NCI-H1105 (cell line): ENCODE measurements at regions not wholly inside any gene's neighbourhood (a gene's known extent, or its start where the extent isn't known, plus 50 kb on each side); places are given as distances from the start of the nearest gene placed in this dataset.

Experiments used
- DNase-seq: peaks from one replicate; lab custom pipeline; 2025; lab: John Stamatoyannopoulos, UW

DNA sequence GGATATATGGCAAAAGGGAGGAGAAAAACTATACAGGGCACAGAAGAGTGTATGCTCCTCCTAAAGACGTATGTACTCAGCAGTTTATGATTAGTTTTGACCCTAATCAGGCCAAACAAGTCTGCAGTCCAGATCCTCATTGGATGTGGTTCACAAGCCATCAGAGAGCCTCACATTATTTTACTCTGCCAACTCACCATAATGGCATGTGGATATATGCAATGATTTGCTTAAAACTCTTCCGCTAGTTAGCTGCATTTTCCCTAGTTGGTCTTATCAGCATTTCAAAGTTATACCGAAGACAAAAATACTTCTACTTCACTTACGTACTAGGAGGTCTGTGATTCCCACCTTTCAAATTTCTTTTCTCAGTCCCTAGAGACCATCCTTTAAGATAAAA is 198.4 kb downstream of the CMPK2 start:
- no peak for DNase-seq

DNA sequence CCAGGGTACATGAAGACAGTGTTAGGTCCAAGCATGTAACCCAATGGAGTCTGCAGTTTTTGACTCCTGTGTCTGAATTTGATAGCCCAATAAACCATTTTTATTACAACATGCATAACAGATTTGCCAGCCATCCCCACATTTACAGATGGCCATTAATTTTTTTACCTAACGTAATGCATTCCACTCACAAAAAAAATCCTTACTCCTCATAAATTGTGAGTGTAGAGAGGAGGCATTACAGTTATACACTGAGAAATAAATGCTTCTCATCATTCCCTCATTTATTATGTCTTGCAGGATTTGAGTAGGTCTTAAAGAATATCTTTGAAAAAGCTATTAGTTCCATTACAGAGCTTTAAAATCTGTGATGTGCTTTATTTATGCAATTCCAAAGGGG is 193.8 kb downstream of the CMPK2 start:
- DNase-seq = no peak

GRCh38 chr2:6674381-6674780 is 191.3 kb downstream of the CMPK2 start:
- no peak for DNase-seq

GRCh38 chr2:6675791-6676190 is 189.9 kb downstream of the CMPK2 start:
- no peak for DNase-seq

GRCh38 chr2:6676241-6676640 is 189.5 kb downstream of the CMPK2 start:
- DNase-seq = no peak

GRCh38 chr2:6676776-6677175 is 188.9 kb downstream of the CMPK2 start:
- no peak for DNase-seq

DNA sequence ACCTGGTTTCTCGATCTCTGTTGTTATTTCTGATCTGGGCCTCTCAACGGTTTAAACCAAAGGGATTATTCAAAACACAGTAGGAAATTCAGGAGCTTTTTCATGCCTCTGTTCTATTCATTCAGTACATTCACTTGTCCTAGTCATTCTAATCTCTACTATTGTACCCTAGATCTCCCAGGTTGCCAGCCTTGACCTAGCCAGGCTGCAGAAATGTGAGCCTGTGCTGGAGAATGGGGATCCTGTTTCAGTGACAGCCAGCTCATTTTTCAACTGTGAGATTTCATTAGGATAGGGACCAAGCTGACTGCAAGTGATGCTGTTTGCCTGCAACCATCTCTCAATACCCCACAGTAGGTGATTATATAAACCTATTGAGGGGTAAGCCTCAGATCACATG is 186.2 kb downstream of the CMPK2 start:
- no peak for DNase-seq

- no peak for DNase-seq
Measured at GRCh38 chr2:6683516-6683915, 182.2 kb downstream of the CMPK2 start.

GRCh38 chr2:6685447-6685846 is 180.3 kb downstream of the CMPK2 start:
- DNase-seq = no peak

GRCh38 chr2:6692056-6692455 is 173.7 kb downstream of the CMPK2 start:
- DNase-seq = no peak

DNA sequence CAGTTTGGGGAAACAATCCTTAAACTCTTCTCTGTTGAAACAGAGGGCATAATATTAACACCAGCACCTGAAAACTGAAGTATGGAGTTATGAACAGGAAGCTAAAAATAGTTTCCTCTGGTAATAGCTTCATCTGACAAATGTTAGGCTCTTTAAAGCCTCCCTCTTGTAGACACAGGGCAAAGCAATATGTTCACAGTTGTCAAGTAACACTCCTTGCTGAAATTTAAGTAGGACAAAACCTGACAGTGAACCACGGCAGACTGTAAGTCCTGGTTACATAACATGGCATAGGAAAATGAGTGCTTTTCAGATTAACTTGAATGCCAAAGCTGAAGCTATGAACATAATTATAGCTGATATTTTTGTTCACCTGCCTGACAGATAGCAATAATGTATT is 172.9 kb downstream of the CMPK2 start:
- DNase-seq = no peak

- no peak for DNase-seq
Measured at GRCh38 chr2:6694555-6694954, 171.2 kb downstream of the CMPK2 start.

DNA sequence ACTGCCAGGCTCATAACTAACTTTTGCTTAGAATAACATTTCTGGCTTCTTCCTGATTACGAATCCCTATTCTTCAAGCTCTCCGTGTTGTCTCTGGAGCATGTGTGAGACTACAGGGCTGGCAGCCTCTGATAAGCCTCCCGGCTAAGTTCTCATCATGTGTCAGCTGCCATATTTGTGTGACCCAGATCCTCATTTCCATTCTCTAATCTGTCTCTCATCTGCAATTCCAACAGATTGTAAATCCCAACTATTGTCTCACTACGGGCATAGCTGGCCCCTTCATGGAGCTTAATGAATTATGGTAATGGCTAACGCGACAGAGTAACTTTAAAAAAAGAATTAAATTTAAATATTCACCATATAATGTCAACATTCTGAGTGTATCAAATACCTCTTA is 165.4 kb downstream of the CMPK2 start:
- no peak for DNase-seq

DNA sequence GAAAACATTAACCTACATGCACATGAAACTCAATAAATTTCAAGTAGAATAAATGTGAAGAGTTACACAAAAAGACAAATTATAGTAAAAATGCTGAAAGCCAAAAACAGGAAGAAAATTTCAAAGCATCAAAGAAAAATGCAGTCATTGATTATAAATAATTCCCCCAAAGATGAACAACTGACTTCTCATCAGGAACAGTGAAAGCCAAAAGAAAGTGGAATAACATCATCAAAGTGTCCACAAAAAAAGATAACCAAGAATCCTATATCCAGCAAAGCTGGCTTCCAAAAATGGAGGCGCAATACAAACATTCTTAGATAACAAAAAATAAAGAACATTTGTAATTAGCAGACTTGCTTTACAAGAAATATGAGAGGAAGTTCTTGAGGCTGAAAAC is 161.6 kb downstream of the CMPK2 start:
- DNase-seq = no peak

DNA sequence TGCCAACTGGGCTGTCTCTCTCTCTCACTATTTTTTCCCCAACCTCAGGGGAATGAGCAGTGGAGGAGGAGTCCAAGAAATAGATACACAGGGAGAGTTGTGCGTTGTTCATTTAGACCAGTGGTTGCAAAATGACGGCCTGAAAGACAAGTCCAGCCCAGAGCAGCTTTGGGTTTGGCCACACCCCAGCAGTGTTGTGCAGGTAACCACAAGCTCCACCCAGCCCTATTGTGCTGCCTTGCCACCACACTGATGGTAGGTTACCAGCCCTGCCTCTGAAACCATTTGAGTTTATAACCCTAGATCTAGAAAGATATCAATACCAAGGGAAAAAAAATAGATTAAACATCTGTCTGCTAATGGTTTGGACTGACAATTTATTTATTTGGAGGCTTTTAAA is 144.3 kb downstream of the CMPK2 start:
- no peak for DNase-seq

GRCh38 chr2:6722574-6722973 is 143.1 kb downstream of the CMPK2 start:
- DNase-seq = no peak

- peak; percentile 79 for DNase-seq
Measured at GRCh38 chr2:6723865-6724604, 141.7 kb downstream of the CMPK2 start.

DNA sequence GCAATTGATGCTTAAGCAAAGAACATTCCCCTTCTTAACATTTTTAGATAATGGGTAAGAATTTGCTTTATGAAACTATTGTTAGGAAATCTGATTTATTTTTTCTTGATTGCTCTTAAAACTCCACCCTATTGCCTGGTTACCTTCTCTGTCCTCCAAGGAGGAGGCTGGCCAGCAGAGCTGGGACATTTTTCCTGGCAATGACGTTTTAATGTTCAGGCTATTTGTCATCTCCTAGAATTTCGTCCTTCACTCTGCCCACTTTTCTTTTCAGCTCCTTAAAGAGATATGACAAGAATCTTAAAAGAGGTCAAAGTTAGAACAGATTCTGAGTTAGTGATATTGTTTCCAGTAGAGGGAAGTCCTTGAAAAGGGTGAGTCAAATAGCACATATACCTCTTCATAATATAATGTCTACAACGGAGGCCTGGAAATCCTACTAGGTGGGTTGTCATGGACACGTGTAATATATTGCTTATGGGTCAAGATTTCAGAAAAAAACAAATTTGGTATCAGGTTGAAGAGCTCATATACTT is 141.0 kb downstream of the CMPK2 start:
- no peak for DNase-seq

DNA sequence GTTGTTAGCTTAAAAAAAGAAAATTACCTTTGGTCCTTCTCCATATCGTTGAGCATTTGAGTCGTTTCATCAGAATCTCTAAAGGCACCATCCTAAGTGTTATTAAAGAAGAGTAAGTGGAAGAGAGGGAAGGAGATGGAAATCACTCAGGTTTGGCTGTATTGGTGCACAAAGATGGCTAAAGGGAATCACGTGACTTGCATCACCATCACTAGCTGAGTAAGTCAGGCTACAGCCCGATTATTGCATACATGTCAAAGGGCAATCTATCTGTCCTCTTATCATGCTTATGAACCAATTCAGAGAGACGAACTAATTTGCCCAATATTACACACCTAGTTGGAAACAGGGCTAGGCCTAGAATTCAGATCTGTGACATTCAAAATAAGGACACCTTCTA is 137.6 kb downstream of the CMPK2 start:
- no peak for DNase-seq

- no peak for DNase-seq
Measured at GRCh38 chr2:6730003-6730402, 135.7 kb downstream of the CMPK2 start.

GRCh38 chr2:6730649-6731532 is 134.8 kb downstream of the CMPK2 start:
- DNase-seq = no peak

- no peak for DNase-seq
Measured at GRCh38 chr2:6739547-6739946, 126.2 kb downstream of the CMPK2 start.

- no peak for DNase-seq
Measured at GRCh38 chr2:6741229-6741628, 124.5 kb downstream of the CMPK2 start.
